Loucy (cell line): ENCODE measurements at regions not wholly inside any gene's neighbourhood (a gene's known extent, or its start where the extent isn't known, plus 50 kb on each side); places are given as distances from the start of the nearest gene placed in this dataset.

ENCODE experiments used
- H2AFZ ChIP-seq: fragments of 200-600 bp; sonication (generic); 2 replicates; pipeline ENCODE4 v1.6.0; 2016; ENCODE audit warnings: antibody characterized with exemption, mild to moderate bottlenecking, low read length, moderate library complexity
- H3F3A ChIP-seq: fragments of 200-600 bp; 2 replicates; pipeline ENCODE4 v1.6.0; 2016; ENCODE audit warnings: antibody characterized with exemption, low read depth, mild to moderate bottlenecking
- H3K27me3 ChIP-seq: fragments of 200-600 bp; sonication (generic); 2 replicates; pipeline ENCODE4 v1.6.1; 2014; ENCODE audit warnings: low read length, mild to moderate bottlenecking; ENCODE audit not compliant: insufficient read depth, poor library complexity, severe bottlenecking
- H3K36me3 ChIP-seq: fragments of 200-600 bp; sonication (generic); 2 replicates; pipeline ENCODE4 v1.6.1; 2016; ENCODE audit warnings: low read length; ENCODE audit not compliant: insufficient read depth
- H3K4me1 ChIP-seq: fragments of 200-600 bp; sonication (generic); 2 replicates; pipeline ENCODE4 v1.5.1; 2014; ENCODE audit warnings: low read length, mild to moderate bottlenecking; ENCODE audit not compliant: insufficient read depth, poor library complexity, severe bottlenecking
- H3K4me2 ChIP-seq: fragments of 200-600 bp; sonication (generic); 2 replicates; pipeline ENCODE4 v1.6.0; 2014; ENCODE audit warnings: antibody characterized with exemption, low read length, low read depth, mild to moderate bottlenecking; ENCODE audit not compliant: poor library complexity, severe bottlenecking
- H3K4me3 ChIP-seq: fragments of 200-600 bp; sonication (generic); 2 replicates; pipeline ENCODE4 v1.5.1; 2014; ENCODE audit warnings: low read length, mild to moderate bottlenecking, mixed read lengths; ENCODE audit not compliant: poor library complexity, severe bottlenecking
- H3K79me2 ChIP-seq: fragments of 200-600 bp; sonication (generic); 2 replicates; pipeline ENCODE4 v1.6.1; 2014; ENCODE audit warnings: low read length; ENCODE audit not compliant: insufficient read depth
- H3K9ac ChIP-seq: fragments of 200-600 bp; sonication (generic); 2 replicates; pipeline ENCODE4 v1.6.0; 2014; ENCODE audit warnings: mild to moderate bottlenecking, low read depth, low read length, moderate library complexity; ENCODE audit not compliant: poor library complexity, severe bottlenecking
- H3K9me2 ChIP-seq: fragments of 200-600 bp; sonication (generic); replicated peaks from 2 replicates; pipeline ENCODE4 v1.6.1; 2016; ENCODE audit warnings: low read depth, low read length, mixed read lengths
- H3K9me3 ChIP-seq: fragments of 200-600 bp; sonication (generic); 2 replicates; pipeline ENCODE4 v1.6.1; 2014; ENCODE audit warnings: mild to moderate bottlenecking, antibody characterized with exemption, low read length, low read depth; ENCODE audit not compliant: insufficient read depth
- H4K20me1 ChIP-seq: fragments of 200-600 bp; sonication (generic); 2 replicates; pipeline ENCODE4 v1.6.0; 2014; ENCODE audit warnings: antibody characterized with exemption, low read length, mild to moderate bottlenecking; ENCODE audit not compliant: insufficient read depth, poor library complexity, severe bottlenecking
- EZH2phosphoT487 ChIP-seq: fragments of 200-600 bp; IDR thresholded peaks from 2 replicates; pipeline ENCODE4 v1.6.1; 2018; ENCODE audit warnings: antibody characterized with exemption, mild to moderate bottlenecking, moderate library complexity, borderline replicate concordance
- TF ChIP-seq, protein P1 (sequence below): fragments of 200-600 bp; sonication (generic); conservative IDR thresholded peaks from 2 replicates; pipeline ENCODE4 v1.5.1; 2014; ENCODE audit warnings: mild to moderate bottlenecking, antibody characterized with exemption, low read length

DNA sequence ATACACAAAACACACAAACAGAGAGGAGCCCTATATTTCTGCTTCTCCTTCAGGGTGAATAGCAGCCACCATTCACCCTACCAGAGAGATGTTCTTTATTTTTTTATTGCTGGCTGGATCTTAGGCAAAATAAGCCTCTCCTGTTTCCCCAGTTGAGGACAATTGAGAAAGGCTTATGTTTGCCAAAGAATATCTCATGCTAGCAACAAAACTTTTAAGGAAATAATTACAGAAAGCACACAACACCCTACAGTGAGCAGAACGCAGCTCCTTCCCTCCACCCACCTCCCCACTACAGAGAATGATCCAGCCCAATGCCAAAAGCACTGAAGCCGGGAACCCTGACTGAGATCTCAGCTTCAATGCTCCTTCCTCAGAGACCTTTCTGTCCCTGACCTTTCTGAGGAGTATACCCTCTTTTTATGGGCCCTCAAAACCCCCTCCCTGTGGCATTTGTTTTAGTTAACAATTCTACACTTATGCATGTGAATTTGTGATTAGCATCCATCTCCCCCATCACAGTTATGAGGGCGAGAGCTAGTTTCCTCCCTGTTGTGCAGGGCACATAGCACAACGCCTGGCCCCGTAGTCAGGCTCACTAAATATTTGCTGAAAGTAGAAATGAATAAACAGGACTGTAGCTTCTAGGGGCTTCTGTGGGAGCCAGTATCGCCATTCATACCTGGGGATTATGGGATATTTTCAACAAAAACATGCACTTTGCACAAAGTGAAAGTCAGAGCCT is 491.6 kb upstream of the CDH4 start:
- Histone ChIP-seq H3K9me3 (no peaks in the 10 kb centered on the region), H3K27me3 (no peaks in the 10 kb centered on the region), H3K36me3 (no peaks in the 10 kb centered on the region), H3K4me2 (no peak overlapping the region), H3F3A (no peaks in the 10 kb centered on the region), H3K9ac (no peak overlapping the region), H2AFZ (no peak overlapping the region), H3K4me3 (no peak overlapping the region), H3K79me2 (no peaks in the 10 kb centered on the region), H3K9me2 (no peaks in the 10 kb centered on the region), H3K4me1 (no peaks in the 10 kb centered on the region), H4K20me1 (no peaks in the 10 kb centered on the region)
- no peak for TF ChIP-seq EZH2phosphoT487
- TF ChIP-seq, protein P1, sequence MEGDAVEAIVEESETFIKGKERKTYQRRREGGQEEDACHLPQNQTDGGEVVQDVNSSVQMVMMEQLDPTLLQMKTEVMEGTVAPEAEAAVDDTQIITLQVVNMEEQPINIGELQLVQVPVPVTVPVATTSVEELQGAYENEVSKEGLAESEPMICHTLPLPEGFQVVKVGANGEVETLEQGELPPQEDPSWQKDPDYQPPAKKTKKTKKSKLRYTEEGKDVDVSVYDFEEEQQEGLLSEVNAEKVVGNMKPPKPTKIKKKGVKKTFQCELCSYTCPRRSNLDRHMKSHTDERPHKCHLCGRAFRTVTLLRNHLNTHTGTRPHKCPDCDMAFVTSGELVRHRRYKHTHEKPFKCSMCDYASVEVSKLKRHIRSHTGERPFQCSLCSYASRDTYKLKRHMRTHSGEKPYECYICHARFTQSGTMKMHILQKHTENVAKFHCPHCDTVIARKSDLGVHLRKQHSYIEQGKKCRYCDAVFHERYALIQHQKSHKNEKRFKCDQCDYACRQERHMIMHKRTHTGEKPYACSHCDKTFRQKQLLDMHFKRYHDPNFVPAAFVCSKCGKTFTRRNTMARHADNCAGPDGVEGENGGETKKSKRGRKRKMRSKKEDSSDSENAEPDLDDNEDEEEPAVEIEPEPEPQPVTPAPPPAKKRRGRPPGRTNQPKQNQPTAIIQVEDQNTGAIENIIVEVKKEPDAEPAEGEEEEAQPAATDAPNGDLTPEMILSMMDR: no peak

DNA sequence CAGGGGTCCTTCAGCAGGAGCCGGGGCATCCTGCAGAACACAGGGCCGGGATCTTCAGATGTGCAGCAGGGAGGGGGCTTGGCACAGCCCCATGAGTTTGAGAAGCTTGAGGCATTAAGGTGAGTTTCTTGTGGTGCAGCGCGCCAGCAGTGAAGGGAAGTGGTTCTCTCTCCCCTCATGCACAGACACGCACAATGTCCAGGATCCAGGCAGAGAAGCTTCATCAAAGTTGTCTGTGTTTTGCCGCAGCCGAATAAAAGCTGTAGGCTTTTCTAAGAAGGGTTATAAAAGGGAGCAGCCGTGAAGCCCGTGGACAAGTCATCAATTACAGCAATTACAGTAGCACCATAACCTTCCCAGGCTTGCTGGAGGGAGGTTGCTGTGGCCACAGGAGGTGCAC is 491.0 kb upstream of the CDH4 start:
- Histone ChIP-seq H3K27me3 (no peaks in the 10 kb centered on the region), H3K9me2 (no peaks in the 10 kb centered on the region), H3F3A (no peaks in the 10 kb centered on the region), H3K79me2 (no peaks in the 10 kb centered on the region), H3K4me2 (no peak overlapping the region), H3K9me3 (no peaks in the 10 kb centered on the region), H3K9ac (no peak overlapping the region), H3K36me3 (no peaks in the 10 kb centered on the region), H2AFZ (no peak overlapping the region), H3K4me1 (no peaks in the 10 kb centered on the region), H3K4me3 (no peak overlapping the region), H4K20me1 (no peaks in the 10 kb centered on the region)
- TF ChIP-seq, protein P1: no peak
- no peak for TF ChIP-seq EZH2phosphoT487

DNA sequence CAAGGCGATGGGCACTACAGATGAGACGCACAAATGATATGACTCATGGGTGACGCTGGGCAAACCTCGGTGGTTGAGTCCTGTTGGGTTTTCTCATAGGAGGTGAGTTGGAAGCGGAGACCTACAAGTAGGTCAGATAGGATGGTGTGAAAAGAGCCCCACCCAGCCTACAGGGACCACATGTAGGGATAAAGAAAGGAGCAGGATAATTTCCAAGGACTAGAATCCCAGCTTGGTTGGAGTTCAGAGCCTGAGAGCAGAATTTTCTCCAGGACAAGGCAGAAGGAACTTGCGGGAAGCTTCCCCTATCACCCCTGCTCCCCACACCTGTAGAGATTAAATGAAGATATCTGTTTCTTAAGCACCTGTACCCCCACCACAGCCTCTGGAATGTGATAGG is 489.7 kb upstream of the CDH4 start:
- no peaks in the 10 kb centered on the region for H3F3A ChIP-seq
- H3K27me3 ChIP-seq: no peaks in the 10 kb centered on the region
- no peaks in the 10 kb centered on the region for H3K36me3 ChIP-seq
- no peak overlapping the region for H3K9ac ChIP-seq
- no peaks in the 10 kb centered on the region for H3K9me3 ChIP-seq
- H3K4me3 ChIP-seq: no peak overlapping the region
- TF ChIP-seq, protein P1: no peak
- TF ChIP-seq EZH2phosphoT487: no peak
- H3K4me1 ChIP-seq: no peaks in the 10 kb centered on the region
- H2AFZ ChIP-seq: no peak overlapping the region
- H3K9me2 ChIP-seq: no peaks in the 10 kb centered on the region
- no peak overlapping the region for H3K4me2 ChIP-seq
- H3K79me2 ChIP-seq: no peaks in the 10 kb centered on the region
- H4K20me1 ChIP-seq: no peaks in the 10 kb centered on the region
